Stimulated activated CD8-positive, alpha-beta memory T cell treated with anti-CD3 and anti-CD28 coated beads, Interleukin-15, amount 100 ng/mL, for 4 hours (primary cell): ENCODE measurements at regions not wholly inside any gene's neighbourhood (a gene's known extent, or its start where the extent isn't known, plus 50 kb on each side); places are given as distances from the start of the nearest gene placed in this dataset.
"Not testable (repeated sequence)": the region's sequence is repeated elsewhere in the genome, so short reads cannot be mapped to it uniquely, and the experiment has no call there.

ENCODE experiments used
- DNase-seq, 2 donors: peaks; one replicate each; pipeline ENCODE4 v3.0.0-alpha.2; 2020; ENCODE audit warnings: low read depth in 2 of 2

- DNase-seq, result not testable (repeated sequence)
These were observed 196.5 kb upstream of the ZNF469 start for GRCh38 chr16:88185976-88186888.

GRCh38 chr16:88186889-88187870 is 195.6 kb upstream of the ZNF469 start:
- DNase-seq, result not testable (repeated sequence)

- DNase-seq, result not testable (repeated sequence)
These were observed 194.4 kb upstream of the ZNF469 start for GRCh38 chr16:88188171-88188895.

GRCh38 chr16:88190592-88191095 is 192.1 kb upstream of the ZNF469 start:
- not testable (repeated sequence) for DNase-seq

GRCh38 chr16:88191168-88191567 is 191.6 kb upstream of the ZNF469 start:
- DNase-seq, result not testable (repeated sequence)

DNA sequence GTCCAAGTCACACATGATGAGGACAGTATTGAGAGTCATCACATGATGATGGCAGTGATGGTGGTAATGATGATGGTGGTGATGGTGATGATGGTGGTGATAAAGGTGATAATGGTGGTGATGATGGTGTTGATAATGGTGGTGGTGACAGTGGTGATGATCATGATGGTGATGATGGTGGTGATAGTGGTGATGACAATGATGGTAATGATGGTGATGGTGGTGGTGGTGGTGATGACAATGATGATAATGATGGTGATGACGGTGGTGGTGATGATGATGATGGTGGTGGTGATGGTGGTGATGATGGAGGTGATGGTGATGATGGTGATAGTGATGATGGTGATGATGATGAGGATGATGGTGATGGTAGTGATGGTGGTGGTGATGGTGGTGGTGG is 190.2 kb upstream of the ZNF469 start:
- DNase-seq, result no peak

GRCh38 chr16:88193706-88194396 is 188.9 kb upstream of the ZNF469 start:
- not testable (repeated sequence) for DNase-seq

DNA sequence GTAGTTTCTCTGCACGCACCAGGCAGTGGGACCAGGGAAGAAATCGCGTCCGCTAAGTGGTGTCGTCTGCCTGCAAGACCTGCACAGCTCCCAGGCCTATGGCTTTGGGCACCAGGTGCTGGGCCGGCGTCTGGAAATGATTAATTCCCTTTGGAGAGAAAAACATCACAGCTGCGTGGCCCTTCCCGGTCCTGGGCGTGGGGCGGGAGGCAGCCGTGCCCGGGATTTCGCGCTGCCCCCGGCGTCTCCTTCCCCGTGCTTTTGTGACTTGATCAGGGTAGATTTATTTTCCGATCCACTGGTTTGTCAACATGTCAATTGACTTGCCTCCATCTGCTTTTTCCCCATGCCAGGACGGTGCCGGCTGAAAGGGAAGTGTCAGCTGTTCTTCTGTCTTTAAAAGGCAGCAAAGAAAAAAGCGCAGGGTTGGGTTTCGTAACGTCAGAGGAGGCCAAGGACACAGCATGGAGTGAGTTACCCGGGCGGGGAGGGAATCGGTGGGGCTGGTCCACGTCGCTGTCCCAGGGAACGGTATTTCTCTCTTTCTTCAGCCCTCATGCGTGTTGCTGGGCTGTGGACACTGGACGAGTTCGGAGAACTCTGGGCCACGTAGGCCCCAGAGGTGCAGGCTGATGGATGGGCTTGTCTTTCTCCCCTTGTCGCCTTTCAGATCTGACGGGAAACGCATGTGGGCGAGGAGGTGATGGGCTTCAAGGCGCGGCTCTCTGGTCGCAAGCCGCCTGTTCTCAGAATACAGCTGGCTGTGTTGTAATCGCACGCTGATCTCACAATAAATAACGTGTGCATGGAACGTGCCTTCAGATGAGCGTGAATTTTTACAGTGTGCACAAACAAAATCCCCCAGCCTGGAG is 188.1 kb upstream of the ZNF469 start:
- DNase-seq, result no peak

- DNase-seq, result no peak
These were observed 187.5 kb upstream of the ZNF469 start for GRCh38 chr16:88195269-88195705.

- DNase-seq, result no peak
These were observed 186.8 kb upstream of the ZNF469 start for GRCh38 chr16:88195911-88196465.

- DNase-seq, result no peak
These were observed 186.0 kb upstream of the ZNF469 start for GRCh38 chr16:88196471-88197400.

GRCh38 chr16:88197481-88198456 is 185.0 kb upstream of the ZNF469 start:
- no peak for DNase-seq

- not testable (repeated sequence) for DNase-seq
These were observed 184.1 kb upstream of the ZNF469 start for GRCh38 chr16:88198457-88199295.

DNA sequence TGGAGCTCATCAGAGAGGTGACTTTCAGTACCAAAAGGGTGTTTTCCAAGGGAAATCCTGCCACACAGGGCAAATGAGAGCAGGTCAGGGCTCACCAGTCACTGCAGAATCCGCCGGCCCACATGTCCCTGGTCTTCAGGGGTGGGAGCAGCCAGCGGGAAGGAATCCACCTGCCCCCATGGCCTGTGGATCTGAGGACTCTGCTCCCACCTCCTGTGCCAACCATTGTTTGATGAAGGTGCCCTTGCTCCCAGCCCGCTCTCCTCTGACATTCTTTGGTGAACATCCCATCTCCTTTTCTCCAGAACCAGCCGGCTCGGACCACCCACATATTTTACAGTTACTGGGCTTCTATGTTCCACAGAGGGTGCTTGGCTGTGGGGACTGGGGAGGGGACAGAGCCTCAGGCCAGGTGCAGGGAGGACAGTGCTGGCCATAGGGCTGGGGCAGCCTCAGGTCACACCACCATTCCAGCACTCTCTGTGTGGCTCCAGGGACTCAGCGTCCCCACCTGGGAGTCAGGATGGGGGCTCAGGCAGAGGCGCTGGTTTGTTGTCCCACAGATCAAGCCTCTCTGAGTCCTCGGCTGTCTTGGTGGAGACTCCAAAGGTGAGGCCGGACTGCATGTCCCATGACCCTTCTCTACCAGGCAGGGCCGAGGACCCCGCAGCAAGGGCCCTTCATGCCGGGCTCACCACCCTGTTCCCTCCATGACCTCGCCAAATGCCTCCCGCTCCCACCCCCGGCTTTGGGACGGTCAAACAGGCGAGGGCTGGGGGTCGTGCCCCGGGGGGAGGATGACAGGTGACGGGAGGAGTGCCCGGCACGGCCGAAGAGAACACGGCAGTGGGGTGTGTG is 183.2 kb upstream of the ZNF469 start:
- DNase-seq, result not testable (repeated sequence)
